Left lung (tissue), 4 donors: ENCODE measurements at regions not wholly inside any gene's neighbourhood (a gene's known extent, or its start where the extent isn't known, plus 50 kb on each side); places are given as distances from the start of the nearest gene placed in this dataset.

Experiments used
- ATAC-seq: fragments of 200-7000 bp; cut with Tn5 transposase; one replicate; pipeline ENCODE4 v1.9.1; 2020; ENCODE audit warnings: moderate library complexity
- DNase-seq, 4 donors: peaks; one replicate each; pipeline ENCODE4 v3.0.0-alpha.2; 2013 to 2020
- H3K27ac ChIP-seq, 2 donors: fragments of 200-600 bp; sonication (generic) in 1 of 2; one replicate each; pipeline versions ENCODE4 v1.5.0 to v1.8.0; 2020 to 2021
- H3K27me3 ChIP-seq, 2 donors: fragments of 200-600 bp; sonication (generic) in 1 of 2; one replicate each; pipeline versions ENCODE4 v1.5.0 to v1.8.0; 2020 to 2021
- H3K36me3 ChIP-seq, 2 donors: fragments of 200-600 bp; sonication (generic) in 1 of 2; one replicate each; pipeline versions ENCODE4 v1.5.0 to v1.8.0; 2020 to 2021
- H3K4me1 ChIP-seq, 2 donors: fragments of 200-600 bp; one replicate each; pipeline ENCODE4 v1.8.0; 2021
- H3K4me3 ChIP-seq, 2 donors: fragments of 200-600 bp; sonication (generic) in 1 of 2; one replicate each; pipeline versions ENCODE4 v1.5.0 to v1.8.0; 2020 to 2021; ENCODE audit warnings: mild to moderate bottlenecking in 1 of 2
- H3K9me3 ChIP-seq, 2 donors: fragments of 200-600 bp; sonication (generic) in 1 of 2; one replicate each; pipeline versions ENCODE4 v1.5.0 to v1.8.0; 2020 to 2021
- intact Hi-C, 2 donors: fragments of 100-400 bp; cut with DNase I; formaldehyde crosslinking; loops; one replicate each; pipeline versions ENCODE4 v1.11.2 to v1.14.2; 2022
- TF ChIP-seq, protein P1 (sequence below), 2 donors: fragments of 200-600 bp; sonication (generic) in 1 of 2; IDR thresholded peaks; one replicate each; pipeline versions ENCODE4 v1.5.0 to v1.8.0; 2021; ENCODE audit warnings: antibody characterized with exemption in 2 of 2
- donor health status: DM: no; HTN: yes; CAD: no.
- donor health status: DM: no; HTN: no; CAD: no.

DNA sequence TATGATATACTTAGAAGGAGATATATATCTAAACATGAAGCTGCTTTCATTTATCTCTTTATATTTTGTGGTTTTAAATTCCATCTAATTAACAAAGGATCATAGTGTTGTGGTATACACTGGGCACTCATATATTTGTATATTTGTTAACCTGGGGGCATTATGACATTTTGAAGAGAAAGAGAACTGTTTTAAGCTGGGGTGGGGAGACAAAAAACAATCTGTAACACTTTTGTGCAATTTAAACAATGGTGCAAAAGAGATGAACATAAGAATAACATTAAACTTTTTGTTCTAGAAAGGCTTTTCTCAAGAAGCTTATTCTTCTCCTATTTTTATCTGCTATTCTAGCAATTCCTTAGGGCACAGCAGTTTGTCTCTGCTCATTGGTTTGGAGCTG, 842.0 kb upstream of the CDH2 start:
- Histone ChIP-seq H3K9me3 (no peaks in the 10 kb centered on the region), H3K4me3 (no peak overlapping the region), H3K27me3 (no peaks in the 10 kb centered on the region), H3K27ac (no peak overlapping the region), H3K4me1 (no peaks in the 10 kb centered on the region), H3K36me3 (no peaks in the 10 kb centered on the region)
- intact Hi-C loops = no loop called here
- DNase-seq (no peak), ATAC-seq (no peak)
- TF ChIP-seq, protein P1, sequence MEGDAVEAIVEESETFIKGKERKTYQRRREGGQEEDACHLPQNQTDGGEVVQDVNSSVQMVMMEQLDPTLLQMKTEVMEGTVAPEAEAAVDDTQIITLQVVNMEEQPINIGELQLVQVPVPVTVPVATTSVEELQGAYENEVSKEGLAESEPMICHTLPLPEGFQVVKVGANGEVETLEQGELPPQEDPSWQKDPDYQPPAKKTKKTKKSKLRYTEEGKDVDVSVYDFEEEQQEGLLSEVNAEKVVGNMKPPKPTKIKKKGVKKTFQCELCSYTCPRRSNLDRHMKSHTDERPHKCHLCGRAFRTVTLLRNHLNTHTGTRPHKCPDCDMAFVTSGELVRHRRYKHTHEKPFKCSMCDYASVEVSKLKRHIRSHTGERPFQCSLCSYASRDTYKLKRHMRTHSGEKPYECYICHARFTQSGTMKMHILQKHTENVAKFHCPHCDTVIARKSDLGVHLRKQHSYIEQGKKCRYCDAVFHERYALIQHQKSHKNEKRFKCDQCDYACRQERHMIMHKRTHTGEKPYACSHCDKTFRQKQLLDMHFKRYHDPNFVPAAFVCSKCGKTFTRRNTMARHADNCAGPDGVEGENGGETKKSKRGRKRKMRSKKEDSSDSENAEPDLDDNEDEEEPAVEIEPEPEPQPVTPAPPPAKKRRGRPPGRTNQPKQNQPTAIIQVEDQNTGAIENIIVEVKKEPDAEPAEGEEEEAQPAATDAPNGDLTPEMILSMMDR (IDR thresholded peaks at IDR 0.05) = no peak

DNA sequence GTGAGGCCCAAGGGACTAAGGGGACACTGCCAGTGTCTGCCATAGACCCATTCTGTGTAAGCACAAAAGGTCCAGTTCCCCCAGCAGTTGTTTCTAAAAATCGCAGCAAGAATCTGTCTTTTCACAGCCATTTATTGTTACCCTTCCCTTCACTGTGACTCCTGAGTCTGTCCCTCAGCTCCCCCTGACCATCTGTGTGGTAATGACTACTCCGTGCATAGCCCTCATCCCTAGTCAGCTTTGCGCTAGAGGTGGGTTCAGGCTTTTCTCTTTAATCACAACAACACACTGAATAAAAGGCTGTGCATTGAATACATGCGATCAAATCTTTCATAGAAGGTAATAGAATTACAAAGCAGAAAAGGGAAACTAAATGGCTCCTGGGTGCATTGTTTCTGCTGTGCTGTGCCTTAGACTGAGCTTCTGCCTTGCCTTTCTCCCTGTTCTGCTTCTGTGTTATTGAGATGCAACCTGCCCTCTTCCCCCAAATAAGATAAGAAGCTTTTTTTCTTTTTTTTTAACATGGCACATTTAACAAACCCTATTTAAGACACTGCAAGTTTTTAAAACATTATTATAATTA, 836.0 kb upstream of the CDH2 start:
- no peaks in the 10 kb centered on the region for H3K9me3 ChIP-seq
- H3K27me3 ChIP-seq = no peaks in the 10 kb centered on the region
- intact Hi-C loops = no loop called here
- DNase-seq (no peak), ATAC-seq (no peak)
- H3K27ac ChIP-seq = no peak overlapping the region
- H3K4me1 ChIP-seq = no peaks in the 10 kb centered on the region
- H3K4me3 ChIP-seq = no peak overlapping the region
- H3K36me3 ChIP-seq = no peaks in the 10 kb centered on the region
- TF ChIP-seq, protein P1 (IDR thresholded peaks at IDR 0.05) = no peak

DNA sequence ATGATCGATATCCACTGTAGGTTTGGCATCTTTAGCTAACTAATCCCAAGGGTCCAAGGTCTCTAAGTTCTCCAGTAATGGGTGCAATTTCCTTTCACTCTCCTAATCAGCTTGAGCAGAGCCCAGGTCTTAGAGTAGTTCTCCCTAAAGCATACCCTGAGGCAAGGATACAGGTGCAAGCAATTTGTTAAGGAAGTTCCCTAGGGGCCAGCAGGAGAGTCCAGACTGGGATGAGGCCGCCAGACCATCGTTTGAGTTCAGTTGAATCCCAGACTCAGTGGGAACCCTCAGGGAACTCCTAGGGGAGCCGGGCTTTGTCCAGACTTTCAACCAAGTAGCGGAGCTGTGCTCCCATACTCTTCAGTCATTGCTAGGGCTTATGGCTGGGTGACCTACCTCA, 835.4 kb upstream of the CDH2 start:
- intact Hi-C loops = no loop called here
- Histone ChIP-seq H3K27ac (no peak overlapping the region), H3K36me3 (no peaks in the 10 kb centered on the region), H3K4me1 (no peaks in the 10 kb centered on the region), H3K27me3 (no peaks in the 10 kb centered on the region), H3K4me3 (no peak overlapping the region), H3K9me3 (no peaks in the 10 kb centered on the region)
- TF ChIP-seq, protein P1 (IDR thresholded peaks at IDR 0.05) = no peak
- DNase-seq (no peak), ATAC-seq (no peak)

DNA sequence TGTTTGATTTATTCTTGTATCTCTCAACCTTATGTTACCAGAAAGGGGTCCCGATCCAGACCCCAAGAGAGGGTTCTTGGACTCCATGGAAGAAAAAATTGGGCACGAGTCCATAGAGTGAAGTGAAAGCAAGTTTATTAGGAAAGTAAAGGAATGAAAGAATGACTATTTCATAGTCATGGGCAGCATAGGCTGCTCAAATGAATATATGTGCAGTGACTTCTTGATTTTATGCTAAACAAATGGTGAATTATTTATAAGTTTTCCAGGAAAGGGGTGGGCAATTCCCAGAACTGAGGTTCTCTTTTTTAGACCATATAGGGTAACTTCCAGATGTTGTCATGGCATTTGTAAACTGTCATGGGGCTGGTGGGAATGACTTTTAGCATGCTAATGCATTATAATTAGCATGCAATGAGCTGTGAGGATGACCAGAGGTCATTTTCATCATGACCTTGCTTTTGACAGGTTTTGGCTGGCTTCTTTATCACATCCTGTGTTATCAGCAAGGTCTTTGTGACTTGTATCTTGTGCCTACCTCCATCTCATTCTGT, 832.4 kb upstream of the CDH2 start:
- H3K4me1 ChIP-seq = no peaks in the 10 kb centered on the region
- intact Hi-C loops = no loop called here
- ATAC-seq = no peak
- H3K27me3 ChIP-seq = no peaks in the 10 kb centered on the region
- H3K4me3 ChIP-seq = no peak overlapping the region
- H3K9me3 ChIP-seq = no peaks in the 10 kb centered on the region
- no peaks in the 10 kb centered on the region for H3K36me3 ChIP-seq
- TF ChIP-seq, protein P1 (IDR thresholded peaks at IDR 0.05) = no peak
- DNase-seq = no peak
- no peak overlapping the region for H3K27ac ChIP-seq

DNA sequence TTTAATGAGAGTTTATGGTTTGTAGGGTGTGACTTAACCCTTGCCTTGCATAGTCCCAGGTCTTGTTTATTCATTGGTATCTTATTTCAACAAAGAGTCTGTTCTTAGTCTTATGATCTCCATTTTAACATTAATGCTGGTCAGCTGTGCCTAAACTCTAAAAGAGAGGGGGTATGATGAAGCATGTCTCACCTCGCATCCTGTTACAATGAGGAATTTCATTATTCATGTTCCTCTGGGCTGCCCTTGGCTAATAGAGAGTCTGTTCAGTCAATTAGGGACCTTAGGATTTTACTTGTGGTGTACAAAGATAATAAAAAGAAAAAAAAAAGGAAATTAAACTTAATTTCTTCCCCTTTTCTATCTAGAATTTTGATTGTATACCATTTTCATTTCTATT, 831.9 kb upstream of the CDH2 start:
- H3K4me3 ChIP-seq = no peak overlapping the region
- H3K27ac ChIP-seq = no peak overlapping the region
- intact Hi-C loops = no loop called here
- no peaks in the 10 kb centered on the region for H3K9me3 ChIP-seq
- TF ChIP-seq, protein P1 (IDR thresholded peaks at IDR 0.05) = no peak
- no peak for DNase-seq
- H3K4me1 ChIP-seq = no peaks in the 10 kb centered on the region
- ATAC-seq = no peak
- no peaks in the 10 kb centered on the region for H3K36me3 ChIP-seq
- no peaks in the 10 kb centered on the region for H3K27me3 ChIP-seq
